ENCODE measurements at regions not wholly inside any gene's neighbourhood (a gene's known extent, or its start where the extent isn't known, plus 50 kb on each side); places are given as distances from the start of the nearest gene placed in this dataset.

GRCh38 chr1:177811429-177811828, 158.4 kb downstream of the SEC16B start:
- H4K12ac ChIP-seq (ENCODE audit: low read depth, low read length): no peak overlapping the region
- no peak overlapping the region for H2BK12ac ChIP-seq (ENCODE audit: low read length)
- no peak overlapping the region for H3K27ac ChIP-seq (ENCODE audit: low read depth, low read length)
- H3K4me1 ChIP-seq (ENCODE audit: control insufficient read depth in 1 of 2, insufficient read depth in 2 of 2, low read length in 2 of 2): no peaks in the 10 kb centered on the region
- no peak overlapping the region for H2BK120ac ChIP-seq (ENCODE audit: insufficient read depth, low read length, poor library complexity)
- no peak overlapping the region for H2AK5ac ChIP-seq (ENCODE audit: low read length)
- no peaks in the 10 kb centered on the region for H3K27me3 ChIP-seq (ENCODE audit: insufficient read depth, low read length)
- no peak overlapping the region for H2BK5ac ChIP-seq (ENCODE audit: low read depth, low read length, poor library complexity)
- H4K8ac ChIP-seq (ENCODE audit: low read depth, low read length): no peak overlapping the region
- H3K18ac ChIP-seq (ENCODE audit: low read length): no peak overlapping the region
- H3K4me3 ChIP-seq (ENCODE audit: low read depth, low read length): no peak overlapping the region
- H3K14ac ChIP-seq (ENCODE audit: low read length): no peak overlapping the region
- no peak overlapping the region for H3K4me2 ChIP-seq (ENCODE audit: low read length)
- no peaks in the 10 kb centered on the region for H3K79me1 ChIP-seq (ENCODE audit: low read length)
- H4K91ac ChIP-seq (ENCODE audit: low read depth, low read length): no peak overlapping the region
- no peaks in the 10 kb centered on the region for H3K79me2 ChIP-seq (ENCODE audit: control insufficient read depth, insufficient read depth, low read length, poor library complexity)
- H3K36me3 ChIP-seq (ENCODE audit: control insufficient read depth in 1 of 2, insufficient read depth in 2 of 2, low read length in 2 of 2): no peaks in the 10 kb centered on the region
- no CpG with 5 or more reads among the region's 5 CpGs for WGBS (ENCODE audit: extremely low coverage, insufficient coverage, insufficient read length)
- peaks cover 4% of the 10 kb centered on the region for H3K9me3 ChIP-seq (ENCODE audit: insufficient read depth, low read depth, low read length)
- DNase-seq: no peak
- no peak overlapping the region for H3K4ac ChIP-seq (ENCODE audit: low read depth, low read length)
- no peak overlapping the region for H3K9ac ChIP-seq (ENCODE audit: low read length)
- no peak overlapping the region for H3K23ac ChIP-seq (ENCODE audit: low read length)
- H2AFZ ChIP-seq (ENCODE audit: insufficient read depth, low read length, poor library complexity): no peak overlapping the region

DNA sequence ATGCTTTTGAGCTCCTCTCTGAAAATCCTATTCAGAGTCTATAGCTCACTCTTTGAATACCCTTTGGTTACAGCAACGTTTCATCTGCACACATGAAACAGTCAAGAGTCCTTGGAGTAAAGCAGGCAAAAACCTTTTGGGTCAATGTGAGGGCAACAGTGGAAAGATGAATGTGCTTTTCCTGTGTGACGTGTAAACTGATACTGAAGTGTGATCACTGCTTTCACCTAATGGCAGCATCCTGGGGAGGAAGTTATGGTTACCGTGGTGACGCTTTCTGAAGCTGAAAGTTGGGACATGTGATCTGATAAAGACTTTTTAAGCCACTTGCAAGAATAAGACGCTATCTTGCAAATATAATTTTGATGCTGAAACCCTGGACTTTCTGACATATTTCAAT, 160.0 kb downstream of the SEC16B start:
- no CpG with 5 or more reads among the region's 5 CpGs for WGBS (ENCODE audit: extremely low coverage, insufficient coverage, insufficient read length)
- Histone ChIP-seq H2BK120ac (ENCODE audit: insufficient read depth, low read length, poor library complexity) (no peak overlapping the region), H4K12ac (ENCODE audit: low read depth, low read length) (no peak overlapping the region)

DNA sequence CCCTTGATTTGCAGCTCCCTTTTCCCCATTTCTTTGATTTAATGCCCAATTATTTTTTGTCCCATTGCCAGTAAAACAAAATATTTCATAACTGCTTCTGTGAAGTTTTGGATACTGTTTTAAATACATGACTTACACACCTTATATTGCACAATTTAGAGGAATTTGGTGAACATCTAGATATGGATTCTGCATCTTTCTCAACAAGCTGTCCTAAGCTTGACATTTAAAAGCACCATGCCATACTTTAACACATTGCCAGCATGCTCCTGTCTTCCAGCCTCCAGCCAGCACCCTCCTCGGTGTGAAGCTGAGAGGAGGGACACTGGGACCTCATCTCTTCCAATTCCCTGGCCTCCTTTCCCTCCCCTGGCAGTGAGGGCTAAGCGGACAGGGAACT, 167.6 kb downstream of the SEC16B start:
- Histone ChIP-seq H3K4ac (ENCODE audit: low read depth, low read length) (no peak overlapping the region), H4K8ac (ENCODE audit: low read depth, low read length) (no peak overlapping the region), H2AFZ (ENCODE audit: insufficient read depth, low read length, poor library complexity) (no peak overlapping the region), H3K23ac (ENCODE audit: low read length) (no peak overlapping the region), H3K9ac (ENCODE audit: low read length) (no peak overlapping the region), H3K9me3 (ENCODE audit: insufficient read depth, low read depth, low read length) (no peaks in the 10 kb centered on the region), H3K4me2 (ENCODE audit: low read length) (no peak overlapping the region), H2BK5ac (ENCODE audit: low read depth, low read length, poor library complexity) (no peak overlapping the region), H3K36me3 (ENCODE audit: control insufficient read depth in 1 of 2, insufficient read depth in 2 of 2, low read length in 2 of 2) (no peaks in the 10 kb centered on the region), H3K4me1 (ENCODE audit: control insufficient read depth in 1 of 2, insufficient read depth in 2 of 2, low read length in 2 of 2) (no peaks in the 10 kb centered on the region), H3K79me2 (ENCODE audit: control insufficient read depth, insufficient read depth, low read length, poor library complexity) (no peaks in the 10 kb centered on the region), H4K91ac (ENCODE audit: low read depth, low read length) (no peak overlapping the region), H2BK12ac (ENCODE audit: low read length) (no peak overlapping the region), H4K12ac (ENCODE audit: low read depth, low read length) (no peak overlapping the region), H3K27ac (ENCODE audit: low read depth, low read length) (no peak overlapping the region), H2AK5ac (ENCODE audit: low read length) (no peak overlapping the region), H2BK120ac (ENCODE audit: insufficient read depth, low read length, poor library complexity) (no peak overlapping the region), H3K14ac (ENCODE audit: low read length) (no peak overlapping the region), H3K27me3 (ENCODE audit: insufficient read depth, low read length) (no peaks in the 10 kb centered on the region), H3K4me3 (ENCODE audit: low read depth, low read length) (no peak overlapping the region), H3K79me1 (ENCODE audit: low read length) (no peaks in the 10 kb centered on the region), H3K18ac (ENCODE audit: low read length) (no peak overlapping the region)
- DNase-seq: peak in 1 of 2 donors; percentile 48
- WGBS (ENCODE audit: extremely low coverage, insufficient coverage, insufficient read length): no CpG with 5 or more reads among the region's 2 CpGs

More for the DNA sequence above, 160.0 kb downstream of the SEC16B start:
- Histone ChIP-seq H2BK12ac (ENCODE audit: low read length) (no peak overlapping the region), H3K79me1 (ENCODE audit: low read length) (no peaks in the 10 kb centered on the region), H3K4ac (ENCODE audit: low read depth, low read length) (no peak overlapping the region), H4K8ac (ENCODE audit: low read depth, low read length) (no peak overlapping the region), H4K91ac (ENCODE audit: low read depth, low read length) (no peak overlapping the region), H3K14ac (ENCODE audit: low read length) (no peak overlapping the region), H2AFZ (ENCODE audit: insufficient read depth, low read length, poor library complexity) (no peak overlapping the region), H3K4me2 (ENCODE audit: low read length) (no peak overlapping the region), H3K23ac (ENCODE audit: low read length) (no peak overlapping the region), H3K36me3 (ENCODE audit: control insufficient read depth in 1 of 2, insufficient read depth in 2 of 2, low read length in 2 of 2) (no peaks in the 10 kb centered on the region), H3K18ac (ENCODE audit: low read length) (no peak overlapping the region), H3K27ac (ENCODE audit: low read depth, low read length) (no peak overlapping the region), H2AK5ac (ENCODE audit: low read length) (no peak overlapping the region), H3K4me3 (ENCODE audit: low read depth, low read length) (no peak overlapping the region), H3K27me3 (ENCODE audit: insufficient read depth, low read length) (no peaks in the 10 kb centered on the region), H2BK5ac (ENCODE audit: low read depth, low read length, poor library complexity) (no peak overlapping the region), H3K9me3 (ENCODE audit: insufficient read depth, low read depth, low read length) (peaks cover 4% of the 10 kb centered on the region), H3K9ac (ENCODE audit: low read length) (no peak overlapping the region), H3K79me2 (ENCODE audit: control insufficient read depth, insufficient read depth, low read length, poor library complexity) (no peaks in the 10 kb centered on the region), H3K4me1 (ENCODE audit: control insufficient read depth in 1 of 2, insufficient read depth in 2 of 2, low read length in 2 of 2) (no peaks in the 10 kb centered on the region)
- no peak for DNase-seq

GRCh38 chr1:177801790-177802189, 168.1 kb downstream of the SEC16B start:
- Histone ChIP-seq H2AFZ (ENCODE audit: insufficient read depth, low read length, poor library complexity) (no peak overlapping the region), H4K8ac (ENCODE audit: low read depth, low read length) (no peak overlapping the region), H3K4ac (ENCODE audit: low read depth, low read length) (no peak overlapping the region), H3K36me3 (ENCODE audit: control insufficient read depth in 1 of 2, insufficient read depth in 2 of 2, low read length in 2 of 2) (no peaks in the 10 kb centered on the region), H4K12ac (ENCODE audit: low read depth, low read length) (no peak overlapping the region), H3K9ac (ENCODE audit: low read length) (no peak overlapping the region), H3K4me1 (ENCODE audit: control insufficient read depth in 1 of 2, insufficient read depth in 2 of 2, low read length in 2 of 2) (no peaks in the 10 kb centered on the region), H2BK120ac (ENCODE audit: insufficient read depth, low read length, poor library complexity) (no peak overlapping the region), H2BK5ac (ENCODE audit: low read depth, low read length, poor library complexity) (no peak overlapping the region), H3K14ac (ENCODE audit: low read length) (no peak overlapping the region), H3K27ac (ENCODE audit: low read depth, low read length) (no peak overlapping the region), H3K23ac (ENCODE audit: low read length) (no peak overlapping the region), H3K4me2 (ENCODE audit: low read length) (no peak overlapping the region), H4K91ac (ENCODE audit: low read depth, low read length) (no peak overlapping the region), H3K27me3 (ENCODE audit: insufficient read depth, low read length) (no peaks in the 10 kb centered on the region), H2BK12ac (ENCODE audit: low read length) (no peak overlapping the region), H3K79me1 (ENCODE audit: low read length) (no peaks in the 10 kb centered on the region), H3K9me3 (ENCODE audit: insufficient read depth, low read depth, low read length) (no peaks in the 10 kb centered on the region), H3K79me2 (ENCODE audit: control insufficient read depth, insufficient read depth, low read length, poor library complexity) (no peaks in the 10 kb centered on the region), H3K4me3 (ENCODE audit: low read depth, low read length) (no peak overlapping the region), H3K18ac (ENCODE audit: low read length) (no peak overlapping the region), H2AK5ac (ENCODE audit: low read length) (no peak overlapping the region)
- no CpG with 5 or more reads among the region's 3 CpGs for WGBS (ENCODE audit: extremely low coverage, insufficient coverage, insufficient read length)
- no peak for DNase-seq
